ENCODE measurements at regions not wholly inside any gene's neighbourhood (a gene's known extent, or its start where the extent isn't known, plus 50 kb on each side); places are given as distances from the start of the nearest gene placed in this dataset.

GRCh38 chr9:2494562-2494961 is 127.0 kb upstream of the VLDLR start:
- peak; percentile 94 for ATAC-seq (ENCODE audit: low read depth)
- DNase-seq: peak; percentile 88
- no peaks in the 10 kb centered on the region; the same call in 1 of the 2 replicates for H3K9me1 ChIP-seq (ENCODE audit: insufficient read depth, low read length)
- no peak overlapping the region for H4K91ac ChIP-seq (ENCODE audit: insufficient read depth, low read depth, low read length)
- peak overlapping the region; percentile 76; the same call in 1 of the 2 replicates for H3K27ac ChIP-seq (ENCODE audit: insufficient read depth, low read length)
- BruUV-seq (replicated peaks): no TSS peak
- no peak overlapping the region for H2AFZ ChIP-seq (replicated peaks; ENCODE audit: low read length, poor library complexity)
- peak overlapping the region; percentile 86 for H2BK20ac ChIP-seq (ENCODE audit: low read depth, low read length)
- H3K27me3 ChIP-seq (ENCODE audit: control insufficient read depth, insufficient read depth, low read length): no peaks in the 10 kb centered on the region
- no peak for TF ChIP-seq BHLHE40 (IDR thresholded peaks at IDR 0.05; ENCODE audit: low read depth, low read length)
- no peak for TF ChIP-seq USF2 (IDR thresholded peaks at IDR 0.05; ENCODE audit: low read depth, low read length)
- 0 out of 2 replicates have a peak, but pooled peaks have one; percentile 11 for TF ChIP-seq RAD21 (IDR thresholded peaks at IDR 0.05; ENCODE audit: low read length)
- TF ChIP-seq RFX5 (IDR thresholded peaks at IDR 0.05; ENCODE audit: low read depth, low read length): no peak
- TF ChIP-seq CEBPB (IDR thresholded peaks at IDR 0.05; ENCODE audit: low read depth, low read length): no peak
- no peak for TF ChIP-seq CHD1 (IDR thresholded peaks at IDR 0.05; ENCODE audit: low read depth, low read length)
- no peak for TF ChIP-seq MAZ (IDR thresholded peaks at IDR 0.05; ENCODE audit: borderline replicate concordance, low read depth, low read length)
- TF ChIP-seq MXI1 (IDR thresholded peaks at IDR 0.05; ENCODE audit: borderline replicate concordance, low read depth, low read length): peak; percentile 77; the same call in 1 of the 2 replicates
- TF ChIP-seq SMC3 (IDR thresholded peaks at IDR 0.05; ENCODE audit: low read depth, low read length): no peak
- TF ChIP-seq POLR2A (IDR thresholded peaks at IDR 0.05; ENCODE audit: low read depth, low read length): no peak
- TF ChIP-seq NFE2L2 (IDR thresholded peaks at IDR 0.05; ENCODE audit: low read depth, low read length): no peak
- no peak for TF ChIP-seq ELK1 (IDR thresholded peaks at IDR 0.05; ENCODE audit: borderline replicate concordance, low read depth, low read length)
- no peak for TF ChIP-seq RCOR1 (IDR thresholded peaks at IDR 0.05; ENCODE audit: insufficient replicate concordance, low read length)
- peak; percentile 61; the same call in 1 of the 2 replicates for TF ChIP-seq FOS (IDR thresholded peaks at IDR 0.05; ENCODE audit: low read depth, low read length)
- H2BK120ac ChIP-seq (ENCODE audit: low read depth, low read length): peak overlapping the region; percentile 59
- peak overlapping the region; percentile 33; the same call in 1 of the 2 replicates for H3K4me2 ChIP-seq (ENCODE audit: low read depth, low read length)
- peaks cover 12% of the 10 kb centered on the region for H3K4me1 ChIP-seq (ENCODE audit: control insufficient read depth, insufficient read depth, low read length)
- in situ Hi-C loops (cut with MboI; ENCODE audit: low sequenced_read_pairs) (no loop called here), intact Hi-C loops (cut with micrococcal nuclease) (loop anchor here (1.0 to 10.0 kb wide), 6 partner anchors 63 to 340 kb away; no protein-coding TSS in a partner anchor), dilution Hi-C loops (cut with HindIII; ENCODE audit: low sequenced_read_pairs, unreplicated experiment) (no loop called here)
- H3K79me1 ChIP-seq (ENCODE audit: low read depth in 1 of 2, low read length in 2 of 2): no peaks in the 10 kb centered on the region
- H2AK5ac ChIP-seq (ENCODE audit: low read depth, low read length): no peak overlapping the region
- H3K4ac ChIP-seq (ENCODE audit: low read depth, low read length): peak overlapping the region; percentile 26; the same call in 1 of the 2 replicates
- no peaks in the 10 kb centered on the region for H3K9me3 ChIP-seq (ENCODE audit: control insufficient read depth, insufficient read depth, low read length)
- no peaks in the 10 kb centered on the region for H3K36me3 ChIP-seq (ENCODE audit: control insufficient read depth, insufficient read depth, low read length)
- no peak overlapping the region; the same call in 1 of the 2 replicates for H3K23ac ChIP-seq (ENCODE audit: low read depth, low read length)
- no peak overlapping the region for H3K9ac ChIP-seq (ENCODE audit: low read depth, low read length)
- no CpG with 5 or more reads among the region's 2 CpGs for WGBS, 2 experiments (ENCODE audit: extremely low coverage in 2 of 2, insufficient read length in 1 of 2)
- CTCF ChIA-PET: interaction anchor here (0.6 to 0.9 kb wide), 2 partner anchors 234 to 1725 kb away, joined by 3 read pairs; no protein-coding TSS in a partner anchor
- POLR2A ChIA-PET (ENCODE audit: unreplicated experiment): no interaction called here
- H2BK15ac ChIP-seq (ENCODE audit: low read depth, low read length): no peak overlapping the region; the same call in 2 of the 3 replicates
- H3K18ac ChIP-seq (ENCODE audit: low read depth, low read length): peak overlapping the region; percentile 78; the same call in 1 of the 2 replicates
- H3K56ac ChIP-seq (ENCODE audit: extremely low read depth, insufficient read depth, low read length): no peak overlapping the region
- peak overlapping the region; percentile 69; the same call in 1 of the 2 replicates for H3K14ac ChIP-seq (replicated peaks; ENCODE audit: low read depth, low read length)
- H4K5ac ChIP-seq (ENCODE audit: low read depth, low read length): peak overlapping the region; percentile 32; the same call in 1 of the 2 replicates
- peak overlapping the region in 1 of 2 experiments; percentile 32; a peak in 1 of 4 replicates for H4K8ac ChIP-seq (ENCODE audit: low read depth in 2 of 2, low read length in 2 of 2)
- peak overlapping the region; percentile 56 for H2BK5ac ChIP-seq (ENCODE audit: low read depth, low read length, poor library complexity, severe bottlenecking)
- H3K4me3 ChIP-seq (ENCODE audit: insufficient read depth, low read depth, low read length): no peak overlapping the region
- H4K20me1 ChIP-seq (ENCODE audit: insufficient read depth, low read length): no peaks in the 10 kb centered on the region; the same call in 1 of the 2 replicates
- no peak overlapping the region for H2AK9ac ChIP-seq (replicated peaks; ENCODE audit: low read depth, low read length, poor library complexity)

Data from IMR-90 (cell line).